ENCODE measurements at regions not wholly inside any gene's neighbourhood (a gene's known extent, or its start where the extent isn't known, plus 50 kb on each side); places are given as distances from the start of the nearest gene placed in this dataset.

GRCh38 chr9:22286661-22287060 is 160.0 kb upstream of the DMRTA1 start:
- DNase-seq (ENCODE audit: low spot score), result no peak

- DNase-seq (ENCODE audit: low spot score), result no peak
Observed at GRCh38 chr9:22288661-22289060, 158.0 kb upstream of the DMRTA1 start.

GRCh38 chr9:22307013-22307711 is 139.5 kb upstream of the DMRTA1 start:
- no peak for DNase-seq (ENCODE audit: low spot score)

- DNase-seq (ENCODE audit: low spot score), result no peak
Observed at GRCh38 chr9:22308177-22308576, 138.4 kb upstream of the DMRTA1 start.

GRCh38 chr9:22316645-22317044 is 130.0 kb upstream of the DMRTA1 start:
- no peak for DNase-seq (ENCODE audit: low spot score)

GRCh38 chr9:22331533-22331932 is 115.1 kb upstream of the DMRTA1 start:
- DNase-seq (ENCODE audit: low spot score), result no peak

GRCh38 chr9:22332202-22332601 is 114.4 kb upstream of the DMRTA1 start:
- DNase-seq (ENCODE audit: low spot score), result no peak

- no peak for DNase-seq (ENCODE audit: low spot score)
Observed at GRCh38 chr9:22337261-22337660, 109.4 kb upstream of the DMRTA1 start.

- DNase-seq (ENCODE audit: low spot score), result no peak
Observed at GRCh38 chr9:22342491-22343217, 104.0 kb upstream of the DMRTA1 start.

- no peak for DNase-seq (ENCODE audit: low spot score)
Observed at GRCh38 chr9:22343218-22343611, 103.4 kb upstream of the DMRTA1 start.

- DNase-seq (ENCODE audit: low spot score), result no peak
Observed at GRCh38 chr9:22354699-22355384, 91.8 kb upstream of the DMRTA1 start.

GRCh38 chr9:22356985-22357384 is 89.6 kb upstream of the DMRTA1 start:
- no peak for DNase-seq (ENCODE audit: low spot score)

- no peak for DNase-seq (ENCODE audit: low spot score)
Observed at GRCh38 chr9:22363421-22363887, 83.2 kb upstream of the DMRTA1 start.

- DNase-seq (ENCODE audit: low spot score), result no peak
Observed at GRCh38 chr9:22373636-22374035, 73.0 kb upstream of the DMRTA1 start.

- no peak for DNase-seq (ENCODE audit: low spot score)
Observed at GRCh38 chr9:22374051-22374450, 72.6 kb upstream of the DMRTA1 start.

GRCh38 chr9:22379272-22379671 is 67.4 kb upstream of the DMRTA1 start:
- no peak for DNase-seq (ENCODE audit: low spot score)

- DNase-seq (ENCODE audit: low spot score), result no peak
Observed at GRCh38 chr9:22381170-22381569, 65.5 kb upstream of the DMRTA1 start.

GRCh38 chr9:22382331-22382730 is 64.3 kb upstream of the DMRTA1 start:
- DNase-seq (ENCODE audit: low spot score), result no peak

- DNase-seq (ENCODE audit: low spot score), result no peak
Observed at GRCh38 chr9:22383718-22384117, 62.9 kb upstream of the DMRTA1 start.

- no peak for DNase-seq (ENCODE audit: low spot score)
Observed at GRCh38 chr9:22389271-22389670, 57.4 kb upstream of the DMRTA1 start.

- DNase-seq (ENCODE audit: low spot score), result no peak
Observed at GRCh38 chr9:22392523-22392922, 54.1 kb upstream of the DMRTA1 start.

- DNase-seq (ENCODE audit: low spot score), result no peak
Observed at GRCh38 chr9:22395687-22396141, 50.9 kb upstream of the DMRTA1 start.

All from CD4-positive, alpha-beta T cell treated with Interleukin-15 for 4 hours (primary cell).